ENCODE measurements at regions not wholly inside any gene's neighbourhood (a gene's known extent, or its start where the extent isn't known, plus 50 kb on each side); places are given as distances from the start of the nearest gene placed in this dataset.

GRCh38 chr5:174420651-174421407 is 303.6 kb upstream of the MSX2 start:
- Mint-ChIP-seq H3K36me3 (ENCODE audit: low read depth) (no peaks in the 10 kb centered on the region), H3K27me3 (ENCODE audit: insufficient read depth) (peaks cover 25% of the 10 kb centered on the region), H3K27ac (no peak overlapping the region), H3K9me3 (no peaks in the 10 kb centered on the region), H3K4me3 (no peak overlapping the region), H3K4me1 (peaks cover 24% of the 10 kb centered on the region)
- no peak overlapping the region for H3K9ac ChIP-seq (ENCODE audit: extremely low read depth, low read length, poor library complexity, severe bottlenecking)
- H3K27ac ChIP-seq (ENCODE audit: low read depth, low read length) = no peak overlapping the region
- no peak for DNase-seq
- H3K4me1 ChIP-seq (ENCODE audit: control insufficient read depth, insufficient read depth, low read length) = peaks cover 11% of the 10 kb centered on the region
- H3K36me3 ChIP-seq (ENCODE audit: control insufficient read depth, insufficient read depth, low read length) = no peaks in the 10 kb centered on the region
- no peak overlapping the region for H3K4me3 ChIP-seq (ENCODE audit: low read length)
- 81% methylated on average over 1 of the region's 1 CpG; no CpG with 5 or more reads in 1 of the 2 experiments for WGBS, 2 experiments (ENCODE audit: insufficient coverage in 1 of 2, insufficient read length in 1 of 2)
- no peaks in the 10 kb centered on the region for H3K9me3 ChIP-seq (ENCODE audit: control insufficient read depth, low read length)
- no peaks in the 10 kb centered on the region for H3K27me3 ChIP-seq (ENCODE audit: control insufficient read depth, insufficient read depth, low read length, poor library complexity, severe bottlenecking)
- TF ChIP-seq CTCF (conservative IDR thresholded peaks at IDR 0.05) = no peak

GRCh38 chr5:174421408-174421805 is 303.0 kb upstream of the MSX2 start:
- Histone ChIP-seq H3K9ac (ENCODE audit: extremely low read depth, low read length, poor library complexity, severe bottlenecking) (no peak overlapping the region), H3K9me3 (ENCODE audit: control insufficient read depth, low read length) (no peaks in the 10 kb centered on the region), H3K36me3 (ENCODE audit: control insufficient read depth, insufficient read depth, low read length) (no peaks in the 10 kb centered on the region), H3K4me3 (ENCODE audit: low read length) (no peak overlapping the region), H3K4me1 (ENCODE audit: control insufficient read depth, insufficient read depth, low read length) (peaks cover 11% of the 10 kb centered on the region), H3K27me3 (ENCODE audit: control insufficient read depth, insufficient read depth, low read length, poor library complexity, severe bottlenecking) (no peaks in the 10 kb centered on the region), H3K27ac (ENCODE audit: low read depth, low read length) (no peak overlapping the region)
- DNase-seq = no peak
- Mint-ChIP-seq H3K27ac (no peak overlapping the region), H3K36me3 (ENCODE audit: low read depth) (no peaks in the 10 kb centered on the region), H3K4me3 (no peak overlapping the region), H3K27me3 (ENCODE audit: insufficient read depth) (peaks cover 21% of the 10 kb centered on the region), H3K4me1 (peaks cover 25% of the 10 kb centered on the region), H3K9me3 (no peaks in the 10 kb centered on the region)
- 65 to 88% methylated on average over 4 to 7 of the region's 7 CpGs for WGBS, 2 experiments (ENCODE audit: insufficient coverage in 1 of 2, insufficient read length in 1 of 2)
- no peak for TF ChIP-seq CTCF (conservative IDR thresholded peaks at IDR 0.05)

GRCh38 chr5:174423558-174423957 is 300.8 kb upstream of the MSX2 start:
- Histone ChIP-seq H3K4me3 (ENCODE audit: low read length) (no peak overlapping the region), H3K9ac (ENCODE audit: extremely low read depth, low read length, poor library complexity, severe bottlenecking) (no peak overlapping the region), H3K36me3 (ENCODE audit: control insufficient read depth, insufficient read depth, low read length) (no peaks in the 10 kb centered on the region), H3K9me3 (ENCODE audit: control insufficient read depth, low read length) (peaks cover 4% of the 10 kb centered on the region), H3K4me1 (ENCODE audit: control insufficient read depth, insufficient read depth, low read length) (peaks cover 22% of the 10 kb centered on the region), H3K27ac (ENCODE audit: low read depth, low read length) (no peak overlapping the region), H3K27me3 (ENCODE audit: control insufficient read depth, insufficient read depth, low read length, poor library complexity, severe bottlenecking) (no peaks in the 10 kb centered on the region)
- Mint-ChIP-seq H3K27ac (no peak overlapping the region), H3K9me3 (no peaks in the 10 kb centered on the region), H3K27me3 (ENCODE audit: insufficient read depth) (peaks cover 7% of the 10 kb centered on the region), H3K4me1 (peaks cover 38% of the 10 kb centered on the region), H3K36me3 (ENCODE audit: low read depth) (no peaks in the 10 kb centered on the region), H3K4me3 (no peak overlapping the region)
- no peak for TF ChIP-seq CTCF (conservative IDR thresholded peaks at IDR 0.05)
- DNase-seq = no peak
- WGBS, 2 experiments (ENCODE audit: insufficient coverage in 1 of 2, insufficient read length in 1 of 2) = 78 to 91% methylated on average over 6 to 11 of the region's 11 CpGs

Measured in endodermal cell (in vitro differentiated cells).